Trophoblast cell (in vitro differentiated cells and primary cell): ENCODE measurements at regions not wholly inside any gene's neighbourhood (a gene's known extent, or its start where the extent isn't known, plus 50 kb on each side); places are given as distances from the start of the nearest gene placed in this dataset.
"Not testable (repeated sequence)": the region's sequence is repeated elsewhere in the genome, so short reads cannot be mapped to it uniquely, and the experiment has no call there.

Experiments used
- DNase-seq, 2 donors: peaks; one replicate each; pipeline ENCODE4 v3.0.0-alpha.2; 2016
- H2AFZ ChIP-seq: 2 replicates; pipeline ENCODE4 v1.6.1; 2013; ENCODE audit warnings: low read length, moderate library complexity, mild to moderate bottlenecking; ENCODE audit not compliant: insufficient read depth, poor library complexity
- H2AK5ac ChIP-seq: 2 replicates; pipeline ENCODE4 v1.6.1; 2013; ENCODE audit warnings: mild to moderate bottlenecking, low read length
- H2BK120ac ChIP-seq: 2 replicates; pipeline ENCODE4 v1.6.1; 2013; ENCODE audit warnings: low read length, mild to moderate bottlenecking, moderate library complexity; ENCODE audit not compliant: insufficient read depth, poor library complexity
- H2BK12ac ChIP-seq: 2 replicates; pipeline ENCODE4 v1.6.1; 2013; ENCODE audit warnings: mild to moderate bottlenecking, low read length, moderate library complexity
- H2BK5ac ChIP-seq: 2 replicates; pipeline ENCODE4 v1.6.1; 2013; ENCODE audit warnings: low read length, low read depth, moderate library complexity, mild to moderate bottlenecking; ENCODE audit not compliant: poor library complexity
- H3K14ac ChIP-seq: 2 replicates; pipeline ENCODE4 v1.6.1; 2013; ENCODE audit warnings: mild to moderate bottlenecking, low read length
- H3K18ac ChIP-seq: 2 replicates; pipeline ENCODE4 v1.6.1; 2013; ENCODE audit warnings: mild to moderate bottlenecking, low read length
- H3K23ac ChIP-seq: 2 replicates; pipeline ENCODE4 v1.6.1; 2013; ENCODE audit warnings: low read length
- H3K27ac ChIP-seq: 2 replicates; pipeline ENCODE4 v1.5.1; 2013; ENCODE audit warnings: low read depth, mild to moderate bottlenecking, inconsistent platforms, low read length, moderate library complexity
- H3K27me3 ChIP-seq: 2 replicates; pipeline ENCODE4 v1.6.1; 2013; ENCODE audit warnings: inconsistent platforms, mild to moderate bottlenecking, low read length, moderate library complexity; ENCODE audit not compliant: insufficient read depth
- H3K36me3 ChIP-seq, 2 experiments: 1 replicate in 1 of 2; 2 replicates in 1 of 2; pipeline ENCODE4 v1.6.1; 2013; ENCODE audit warnings: low read length in 2 of 2, mild to moderate bottlenecking in 2 of 2, moderate library complexity in 1 of 2; ENCODE audit not compliant: insufficient read depth in 2 of 2, control insufficient read depth in 1 of 2
- H3K4ac ChIP-seq: 2 replicates; pipeline ENCODE4 v1.6.1; 2013; ENCODE audit warnings: low read depth, mild to moderate bottlenecking, low read length, moderate library complexity
- H3K4me1 ChIP-seq, 2 experiments: 1 replicate in 1 of 2; 2 replicates in 1 of 2; pipeline ENCODE4 v1.6.1; 2013; ENCODE audit warnings: low read length in 2 of 2, mild to moderate bottlenecking in 2 of 2, moderate library complexity in 1 of 2; ENCODE audit not compliant: insufficient read depth in 2 of 2, control insufficient read depth in 1 of 2
- H3K4me2 ChIP-seq: 2 replicates; pipeline ENCODE4 v1.6.1; 2013; ENCODE audit warnings: inconsistent platforms, mild to moderate bottlenecking, low read length, moderate library complexity
- H3K4me3 ChIP-seq: 2 replicates; pipeline ENCODE4 v1.5.1; 2013; ENCODE audit warnings: mild to moderate bottlenecking, low read depth, low read length, inconsistent platforms
- H3K79me1 ChIP-seq: one replicate; pipeline ENCODE4 v1.6.1; 2013; ENCODE audit warnings: low read length
- H3K79me2 ChIP-seq: 2 replicates; pipeline ENCODE4 v1.6.1; 2013; ENCODE audit warnings: low read length, mild to moderate bottlenecking; ENCODE audit not compliant: control insufficient read depth, insufficient read depth, poor library complexity
- H3K9ac ChIP-seq: 2 replicates; pipeline ENCODE4 v1.6.1; 2013; ENCODE audit warnings: mild to moderate bottlenecking, low read length
- H3K9me3 ChIP-seq: 2 replicates; pipeline ENCODE4 v1.6.1; 2013; ENCODE audit warnings: low read depth, mild to moderate bottlenecking, control low read depth, inconsistent platforms, low read length; ENCODE audit not compliant: insufficient read depth
- H4K12ac ChIP-seq: 2 replicates; pipeline ENCODE4 v1.6.1; 2013; ENCODE audit warnings: low read depth, mild to moderate bottlenecking, low read length, moderate library complexity
- H4K8ac ChIP-seq: 2 replicates; pipeline ENCODE4 v1.6.1; 2013; ENCODE audit warnings: low read depth, mild to moderate bottlenecking, low read length, moderate library complexity
- H4K91ac ChIP-seq: one replicate; pipeline ENCODE4 v1.6.1; 2013; ENCODE audit warnings: low read depth, mild to moderate bottlenecking, low read length, moderate library complexity
- WGBS: extraction: QIAGEN DNeasy Blood & Tissue Kit; methylation state at CpG from one replicate; pipeline ENCODE4 v1.1.7; 2013; ENCODE audit warnings: missing lambda C conversion rate; ENCODE audit not compliant: insufficient read length, insufficient coverage; ENCODE audit errors: extremely low coverage; 5-methylcytosine and 5-hydroxymethylcytosine counted together

- Histone ChIP-seq H3K79me2 (no peaks in the 10 kb centered on the region), H3K14ac (no peak overlapping the region), H2BK5ac (no peak overlapping the region), H3K4me3 (no peak overlapping the region), H4K91ac (no peak overlapping the region), H3K4me1 (peaks cover 0 to 1% of the 10 kb centered on the region in 2 experiments), H3K4me2 (no peak overlapping the region), H2AFZ (no peak overlapping the region), H3K9me3 (no peaks in the 10 kb centered on the region), H3K79me1 (no peaks in the 10 kb centered on the region), H2AK5ac (no peak overlapping the region), H3K36me3 (no peaks in the 10 kb centered on the region), H2BK12ac (no peak overlapping the region), H4K12ac (no peak overlapping the region), H4K8ac (no peak overlapping the region), H3K27me3 (no peaks in the 10 kb centered on the region), H2BK120ac (no peak overlapping the region), H3K9ac (no peak overlapping the region), H3K4ac (no peak overlapping the region), H3K27ac (no peak overlapping the region), H3K18ac (no peak overlapping the region), H3K23ac (no peak overlapping the region)
- no peak for DNase-seq
Measured at GRCh38 chr5:104050436-104050835, 487.8 kb upstream of the NUDT12 start.

GRCh38 chr5:104049752-104050151, 487.2 kb upstream of the NUDT12 start:
- no peaks in the 10 kb centered on the region for H3K79me1 ChIP-seq
- H3K79me2 ChIP-seq = no peaks in the 10 kb centered on the region
- H2BK12ac ChIP-seq = no peak overlapping the region
- no peak overlapping the region for H4K12ac ChIP-seq
- H3K4me1 ChIP-seq = peaks cover 0 to 1% of the 10 kb centered on the region in 2 experiments
- no peaks in the 10 kb centered on the region for H3K36me3 ChIP-seq
- no peak overlapping the region for H3K27ac ChIP-seq
- no CpG with 5 or more reads among the region's 8 CpGs for WGBS
- no peaks in the 10 kb centered on the region for H3K9me3 ChIP-seq
- H3K27me3 ChIP-seq = no peaks in the 10 kb centered on the region
- DNase-seq = no peak
- peak overlapping the region; percentile 17 for H3K14ac ChIP-seq
- H2AFZ ChIP-seq = no peak overlapping the region
- H3K4ac ChIP-seq = no peak overlapping the region
- H3K23ac ChIP-seq = no peak overlapping the region
- no peak overlapping the region for H4K8ac ChIP-seq
- H4K91ac ChIP-seq = no peak overlapping the region
- H3K4me3 ChIP-seq = no peak overlapping the region
- no peak overlapping the region for H2BK120ac ChIP-seq
- no peak overlapping the region for H3K9ac ChIP-seq
- no peak overlapping the region for H2AK5ac ChIP-seq
- no peak overlapping the region for H3K4me2 ChIP-seq
- H2BK5ac ChIP-seq = no peak overlapping the region
- no peak overlapping the region for H3K18ac ChIP-seq

GRCh38 chr5:104048231-104048630, 485.6 kb upstream of the NUDT12 start:
- Histone ChIP-seq H2AK5ac (no peak overlapping the region), H3K9me3 (no peaks in the 10 kb centered on the region), H3K27ac (no peak overlapping the region), H2BK12ac (no peak overlapping the region), H3K79me1 (no peaks in the 10 kb centered on the region), H3K27me3 (no peaks in the 10 kb centered on the region), H2AFZ (no peak overlapping the region), H4K12ac (no peak overlapping the region), H2BK120ac (no peak overlapping the region), H3K79me2 (no peaks in the 10 kb centered on the region), H4K8ac (no peak overlapping the region), H3K36me3 (no peaks in the 10 kb centered on the region), H3K18ac (no peak overlapping the region), H3K9ac (no peak overlapping the region), H3K14ac (no peak overlapping the region), H3K4ac (no peak overlapping the region), H3K23ac (no peak overlapping the region), H4K91ac (no peak overlapping the region), H2BK5ac (no peak overlapping the region), H3K4me2 (no peak overlapping the region), H3K4me3 (no peak overlapping the region), H3K4me1 (peaks cover 0 to 1% of the 10 kb centered on the region in 2 experiments)
- whole genome bisulfite sequencing = no CpG with 5 or more reads among the region's 2 CpGs
- DNase-seq = no peak

GRCh38 chr5:104045987-104046386, 483.4 kb upstream of the NUDT12 start:
- H2BK5ac ChIP-seq = no peak overlapping the region
- no peak overlapping the region for H4K8ac ChIP-seq
- no peak overlapping the region for H2AFZ ChIP-seq
- no peaks in the 10 kb centered on the region for H3K79me1 ChIP-seq
- H3K9ac ChIP-seq = no peak overlapping the region
- no peak overlapping the region for H3K14ac ChIP-seq
- no peak overlapping the region for H3K18ac ChIP-seq
- H4K12ac ChIP-seq = no peak overlapping the region
- H3K23ac ChIP-seq = no peak overlapping the region
- H2BK12ac ChIP-seq = no peak overlapping the region
- H3K4me1 ChIP-seq = peaks cover 0 to 1% of the 10 kb centered on the region in 2 experiments
- no peaks in the 10 kb centered on the region for H3K27me3 ChIP-seq
- no peak overlapping the region for H2BK120ac ChIP-seq
- no peak overlapping the region for H3K4me3 ChIP-seq
- no peaks in the 10 kb centered on the region for H3K36me3 ChIP-seq
- DNase-seq = no peak
- no peaks in the 10 kb centered on the region for H3K79me2 ChIP-seq
- no peak overlapping the region for H3K4me2 ChIP-seq
- no peak overlapping the region for H3K4ac ChIP-seq
- no peaks in the 10 kb centered on the region for H3K9me3 ChIP-seq
- no peak overlapping the region for H3K27ac ChIP-seq
- no peak overlapping the region for H4K91ac ChIP-seq
- H2AK5ac ChIP-seq = no peak overlapping the region

GRCh38 chr5:104039871-104040270, 477.3 kb upstream of the NUDT12 start:
- not testable (repeated sequence) for H3K9me3 ChIP-seq, H2BK12ac ChIP-seq, H4K91ac ChIP-seq, H4K8ac ChIP-seq, H3K14ac ChIP-seq, H3K79me1 ChIP-seq, H3K4ac ChIP-seq, H3K79me2 ChIP-seq, H3K9ac ChIP-seq, H3K27me3 ChIP-seq, H2AFZ ChIP-seq, H3K27ac ChIP-seq, H3K36me3 ChIP-seq, H3K23ac ChIP-seq, H2AK5ac ChIP-seq, H4K12ac ChIP-seq, H2BK120ac ChIP-seq, H3K4me1 ChIP-seq, H3K4me2 ChIP-seq, DNase-seq, H3K18ac ChIP-seq, H2BK5ac ChIP-seq, H3K4me3 ChIP-seq
- no CpG with 5 or more reads among the region's 4 CpGs for WGBS
